ENCODE measurements at regions not wholly inside any gene's neighbourhood (a gene's known extent, or its start where the extent isn't known, plus 50 kb on each side); places are given as distances from the start of the nearest gene placed in this dataset.

DNA sequence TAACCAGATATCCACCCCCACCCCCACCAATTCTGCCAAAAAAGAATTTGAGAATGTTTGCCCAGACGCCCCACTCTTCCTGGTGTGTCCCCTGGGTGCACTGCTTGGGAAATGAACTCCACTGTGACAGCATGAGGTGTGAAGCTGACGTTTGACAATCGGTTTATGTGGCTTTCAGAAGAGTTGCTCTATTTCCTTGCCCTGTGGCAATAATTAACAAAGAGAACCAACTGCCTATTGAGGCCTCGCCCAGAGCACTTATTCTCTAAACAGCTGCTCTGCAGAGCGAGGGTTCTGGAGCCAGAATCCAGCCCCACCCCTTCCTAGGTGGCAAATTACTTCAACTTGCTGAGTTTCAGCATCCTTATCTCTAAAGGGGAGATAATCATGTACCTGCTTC is 115.8 kb upstream of the SIX3 start:
- no peaks in the 10 kb centered on the region for H3K4me1 ChIP-seq
- H3K27me3 ChIP-seq, result peaks cover 17% of the 10 kb centered on the region
- TF ChIP-seq EP300 (IDR thresholded peaks at IDR 0.05) (no peak), POLR2A (IDR thresholded peaks at IDR 0.05) (no peak)
- TF ChIP-seq, protein P1, sequence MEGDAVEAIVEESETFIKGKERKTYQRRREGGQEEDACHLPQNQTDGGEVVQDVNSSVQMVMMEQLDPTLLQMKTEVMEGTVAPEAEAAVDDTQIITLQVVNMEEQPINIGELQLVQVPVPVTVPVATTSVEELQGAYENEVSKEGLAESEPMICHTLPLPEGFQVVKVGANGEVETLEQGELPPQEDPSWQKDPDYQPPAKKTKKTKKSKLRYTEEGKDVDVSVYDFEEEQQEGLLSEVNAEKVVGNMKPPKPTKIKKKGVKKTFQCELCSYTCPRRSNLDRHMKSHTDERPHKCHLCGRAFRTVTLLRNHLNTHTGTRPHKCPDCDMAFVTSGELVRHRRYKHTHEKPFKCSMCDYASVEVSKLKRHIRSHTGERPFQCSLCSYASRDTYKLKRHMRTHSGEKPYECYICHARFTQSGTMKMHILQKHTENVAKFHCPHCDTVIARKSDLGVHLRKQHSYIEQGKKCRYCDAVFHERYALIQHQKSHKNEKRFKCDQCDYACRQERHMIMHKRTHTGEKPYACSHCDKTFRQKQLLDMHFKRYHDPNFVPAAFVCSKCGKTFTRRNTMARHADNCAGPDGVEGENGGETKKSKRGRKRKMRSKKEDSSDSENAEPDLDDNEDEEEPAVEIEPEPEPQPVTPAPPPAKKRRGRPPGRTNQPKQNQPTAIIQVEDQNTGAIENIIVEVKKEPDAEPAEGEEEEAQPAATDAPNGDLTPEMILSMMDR (IDR thresholded peaks at IDR 0.05), result no peak
- no peak overlapping the region for H3K4me3 ChIP-seq
- ATAC-seq, result no peak
- WGBS, 2 donors (ENCODE audit: low coverage in 1 of 2), result 51 to 52% methylated on average over 3 of the region's 5 CpGs
- H3K36me3 ChIP-seq, result no peaks in the 10 kb centered on the region
- no peaks in the 10 kb centered on the region for H3K9me3 ChIP-seq
- H3K27ac ChIP-seq, result no peak overlapping the region

DNA sequence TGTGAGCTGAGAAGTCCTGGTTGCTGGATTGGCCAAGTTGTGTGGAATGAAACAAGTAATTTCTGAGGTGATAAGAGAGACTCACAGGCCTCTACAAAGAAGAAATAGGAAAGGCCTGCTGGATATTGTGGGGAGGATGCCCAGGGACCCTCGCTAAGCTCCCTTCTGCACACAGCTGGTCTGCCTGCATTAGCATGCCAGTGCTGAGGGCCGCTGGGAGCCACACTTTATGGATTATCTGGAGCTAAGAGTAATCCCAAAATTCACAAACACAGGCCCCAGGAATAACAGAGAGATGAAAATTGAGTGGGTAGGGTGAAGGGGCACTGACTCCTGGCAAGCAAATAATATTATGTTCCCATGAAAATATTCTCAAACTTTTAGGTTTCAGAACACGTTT is 114.9 kb upstream of the SIX3 start:
- Histone ChIP-seq H3K36me3 (no peaks in the 10 kb centered on the region), H3K4me1 (no peaks in the 10 kb centered on the region), H3K27me3 (peaks cover 9% of the 10 kb centered on the region), H3K4me3 (no peak overlapping the region), H3K9me3 (no peaks in the 10 kb centered on the region), H3K27ac (no peak overlapping the region)
- TF ChIP-seq EP300 (IDR thresholded peaks at IDR 0.05) (no peak), POLR2A (IDR thresholded peaks at IDR 0.05) (no peak), POLR2AphosphoS5 (IDR thresholded peaks at IDR 0.05) (no peak)
- ATAC-seq, result no peak
- 56 to 60% methylated on average over 2 to 3 of the region's 3 CpGs for WGBS, 2 donors (ENCODE audit: low coverage in 1 of 2)

DNA sequence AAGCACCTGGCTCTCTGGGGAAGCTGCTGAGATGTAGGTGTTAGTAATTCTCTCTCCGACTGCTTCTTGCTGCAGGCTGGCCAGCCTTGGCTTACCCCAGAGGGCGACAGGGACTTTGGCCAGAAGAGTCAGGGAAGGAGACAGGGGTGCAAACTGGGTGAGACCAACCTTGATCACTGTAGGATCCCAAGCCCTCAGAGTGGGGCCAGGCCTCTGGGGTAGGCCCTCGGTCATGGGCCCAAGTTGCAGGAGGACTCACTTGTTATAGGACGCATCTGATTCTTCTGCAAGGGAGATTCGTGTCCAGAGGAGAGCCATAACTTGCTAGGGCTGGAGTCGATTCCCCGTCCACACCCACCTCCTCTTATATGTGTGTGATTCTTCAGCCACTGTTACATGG is 111.7 kb upstream of the SIX3 start:
- no peak for ATAC-seq
- 92 to 96% methylated on average over 5 of the region's 7 CpGs for WGBS, 2 donors (ENCODE audit: low coverage in 1 of 2)
- Histone ChIP-seq H3K4me1 (no peaks in the 10 kb centered on the region), H3K36me3 (no peaks in the 10 kb centered on the region), H3K9me3 (peaks cover 0 to 8% (median 0%) of the 10 kb centered on the region in 3 donors), H3K27ac (no peak overlapping the region), H3K4me3 (no peak overlapping the region), H3K27me3 (peaks cover 4% of the 10 kb centered on the region)
- TF ChIP-seq, protein P1 (IDR thresholded peaks at IDR 0.05), result no peak
- TF ChIP-seq EP300 (IDR thresholded peaks at IDR 0.05), result no peak
- no peak for TF ChIP-seq POLR2AphosphoS5 (IDR thresholded peaks at IDR 0.05)
- no peak for TF ChIP-seq POLR2A (IDR thresholded peaks at IDR 0.05)

DNA sequence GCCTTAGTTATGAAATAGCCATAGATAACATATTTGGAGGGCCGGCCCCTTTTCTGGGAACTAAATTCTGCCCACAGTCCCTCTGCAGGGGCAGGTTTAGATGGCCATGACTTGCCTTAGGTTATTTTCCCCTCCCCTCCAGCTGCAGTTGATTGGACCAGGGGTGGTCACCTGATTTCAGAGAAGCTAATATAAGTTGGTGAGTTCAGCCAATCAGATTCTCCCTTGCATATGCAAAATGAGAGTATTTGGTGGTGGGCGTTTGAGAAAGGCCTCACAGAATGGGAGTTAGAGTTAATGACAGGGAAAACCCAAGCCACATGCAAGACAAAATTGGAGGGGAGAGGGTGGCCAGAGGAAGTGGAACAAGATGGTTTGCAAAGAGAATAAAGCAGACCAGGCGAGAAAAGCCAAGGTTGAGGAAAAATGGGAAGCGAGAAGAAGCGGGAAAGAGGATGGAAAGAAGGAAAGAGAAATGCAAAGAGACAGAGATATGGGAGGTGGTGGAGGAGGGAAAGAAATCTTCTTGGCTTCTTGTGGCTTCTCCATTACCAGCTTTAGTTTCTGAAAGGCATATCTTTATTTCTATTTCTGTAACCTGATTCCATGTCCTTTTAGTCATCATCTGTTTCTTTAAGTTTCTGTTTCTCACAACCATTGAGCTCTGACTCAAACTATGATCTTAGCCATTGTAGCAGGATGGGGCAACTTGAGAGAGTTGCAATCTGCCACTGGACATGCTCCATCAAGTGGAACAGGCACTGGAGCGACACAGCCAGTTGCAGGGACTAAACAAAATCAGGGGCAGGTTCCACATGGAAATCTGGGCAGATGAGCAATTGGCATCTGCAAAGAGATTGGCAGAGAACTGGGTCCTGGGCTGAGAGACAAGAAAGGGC is 108.1 kb upstream of the SIX3 start:
- no peak for TF ChIP-seq POLR2AphosphoS5 (IDR thresholded peaks at IDR 0.05)
- TF ChIP-seq POLR2A (IDR thresholded peaks at IDR 0.05), result no peak
- TF ChIP-seq, protein P1 (IDR thresholded peaks at IDR 0.05), result no peak
- 51 to 71% methylated on average over 3 to 5 of the region's 6 CpGs for WGBS, 2 donors (ENCODE audit: low coverage in 1 of 2)

DNA sequence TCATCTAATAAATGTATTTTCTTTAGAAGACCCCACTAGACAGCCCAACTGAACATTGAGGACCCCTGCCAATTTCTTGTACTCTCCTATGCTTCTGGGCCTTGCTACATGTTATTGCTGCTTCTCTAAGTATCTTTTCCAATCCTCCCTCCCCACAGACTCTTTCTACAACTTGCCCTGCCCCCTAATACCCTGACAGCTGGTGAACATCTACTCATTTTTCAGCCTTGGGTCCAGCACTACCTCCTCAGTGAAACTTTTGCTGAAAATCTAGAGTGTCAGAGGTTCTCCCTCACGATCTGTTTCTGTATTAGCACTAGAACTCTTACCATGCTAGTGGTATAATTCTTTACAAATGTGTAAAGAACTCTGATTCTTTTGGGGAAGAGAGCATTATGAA is 106.8 kb upstream of the SIX3 start:
- no peak for ATAC-seq
- H3K27ac ChIP-seq, result no peak overlapping the region
- 82 to 89% methylated on average over 1 of the region's 1 CpG for WGBS, 2 donors (ENCODE audit: low coverage in 1 of 2)
- no peak overlapping the region for H3K4me3 ChIP-seq
- peaks cover 0 to 8% (median 0%) of the 10 kb centered on the region in 3 donors for H3K9me3 ChIP-seq
- no peaks in the 10 kb centered on the region for H3K4me1 ChIP-seq
- TF ChIP-seq EP300 (IDR thresholded peaks at IDR 0.05), result no peak
- TF ChIP-seq POLR2A (IDR thresholded peaks at IDR 0.05), result no peak
- TF ChIP-seq POLR2AphosphoS5 (IDR thresholded peaks at IDR 0.05), result no peak
- TF ChIP-seq, protein P1 (IDR thresholded peaks at IDR 0.05), result no peak
- no peaks in the 10 kb centered on the region for H3K36me3 ChIP-seq
- H3K27me3 ChIP-seq, result no peaks in the 10 kb centered on the region

More for the DNA sequence above, 108.1 kb upstream of the SIX3 start:
- no peak for ATAC-seq
- Histone ChIP-seq H3K4me1 (no peaks in the 10 kb centered on the region), H3K9me3 (peaks cover 0 to 8% (median 0%) of the 10 kb centered on the region in 3 donors), H3K27me3 (no peaks in the 10 kb centered on the region), H3K4me3 (no peak overlapping the region), H3K36me3 (no peaks in the 10 kb centered on the region), H3K27ac (no peak overlapping the region)

All from gastroesophageal sphincter (tissue), 4 donors.